HT1080 (cell line): ENCODE measurements at regions not wholly inside any gene's neighbourhood (a gene's known extent, or its start where the extent isn't known, plus 50 kb on each side); places are given as distances from the start of the nearest gene placed in this dataset.
"Not testable (repeated sequence)": the region's sequence is repeated elsewhere in the genome, so short reads cannot be mapped to it uniquely, and the experiment has no call there.

ENCODE experiments used
- DNase-seq: peaks from one replicate; pipeline ENCODE4 v3.0.0-alpha.2; 2015; ENCODE audit warnings: low read depth

GRCh38 chr10:8665322-8665721 lies 610.8 kb downstream of the GATA3 start:
- DNase-seq: no peak

GRCh38 chr10:8670461-8670860 lies 616.0 kb downstream of the GATA3 start:
- no peak for DNase-seq

GRCh38 chr10:8674230-8674629 lies 619.7 kb downstream of the GATA3 start:
- DNase-seq: no peak

GRCh38 chr10:8677642-8678041 lies 623.2 kb downstream of the GATA3 start:
- DNase-seq: no peak

GRCh38 chr10:8684916-8685315 lies 630.4 kb downstream of the GATA3 start:
- DNase-seq: not testable (repeated sequence)

GRCh38 chr10:8688881-8689280 lies 634.4 kb downstream of the GATA3 start:
- DNase-seq: no peak

- no peak for DNase-seq
These were observed 637.1 kb downstream of the GATA3 start for GRCh38 chr10:8691498-8692017.

GRCh38 chr10:8693635-8694034 lies 639.1 kb downstream of the GATA3 start:
- not testable (repeated sequence) for DNase-seq

GRCh38 chr10:8696746-8697145 lies 642.3 kb downstream of the GATA3 start:
- no peak for DNase-seq

- DNase-seq: no peak
These were observed 646.2 kb downstream of the GATA3 start for GRCh38 chr10:8700689-8701088.

- no peak for DNase-seq
These were observed 647.7 kb downstream of the GATA3 start for GRCh38 chr10:8702181-8702580.

GRCh38 chr10:8705415-8705814 lies 650.9 kb downstream of the GATA3 start:
- no peak for DNase-seq

GRCh38 chr10:8712656-8713055 lies 658.2 kb downstream of the GATA3 start:
- DNase-seq: no peak

GRCh38 chr10:8719971-8720370 lies 665.5 kb downstream of the GATA3 start:
- DNase-seq: no peak

- peak; percentile 8 for DNase-seq
These were observed 667.2 kb downstream of the GATA3 start for GRCh38 chr10:8721650-8722049.

GRCh38 chr10:8722835-8723234 lies 668.3 kb downstream of the GATA3 start:
- DNase-seq: no peak

GRCh38 chr10:8725343-8725742 lies 670.9 kb downstream of the GATA3 start:
- DNase-seq: no peak

GRCh38 chr10:8726084-8726778 lies 671.7 kb downstream of the GATA3 start:
- DNase-seq: no peak

GRCh38 chr10:8726779-8727084 lies 672.2 kb downstream of the GATA3 start:
- DNase-seq: no peak

- DNase-seq: no peak
These were observed 676.9 kb downstream of the GATA3 start for GRCh38 chr10:8731121-8732095.

GRCh38 chr10:8738987-8739386 lies 684.5 kb downstream of the GATA3 start:
- DNase-seq: no peak

- DNase-seq: no peak
These were observed 697.8 kb downstream of the GATA3 start for GRCh38 chr10:8752146-8752843.
